Astrocyte (in vitro differentiated cells and primary cell): ENCODE measurements at regions not wholly inside any gene's neighbourhood (a gene's known extent, or its start where the extent isn't known, plus 50 kb on each side); places are given as distances from the start of the nearest gene placed in this dataset.

Source experiments
- DNase-seq: peaks from one replicate; pipeline ENCODE4 v3.0.0-alpha.2; 2010; ENCODE audit warnings: low read depth
- FAIRE-seq: peaks from 2 replicates; lab custom pipeline; 2011; peaks lifted over from hg19 to GRCh38; lab: Jason Lieb, UNC
- H2AFZ ChIP-seq: 2 replicates; pipeline ENCODE4 v1.6.0; 2012; ENCODE audit warnings: low read depth, low read length, inconsistent platforms
- H3K27ac ChIP-seq: 2 replicates; pipeline ENCODE4 v1.5.1; 2011; ENCODE audit warnings: low read depth, low read length, inconsistent platforms
- H3K27me3 ChIP-seq: 2 replicates; pipeline ENCODE4 v1.6.0; 2011; ENCODE audit warnings: low read length, inconsistent platforms; ENCODE audit not compliant: insufficient read depth
- H3K36me3 ChIP-seq: 2 replicates; pipeline ENCODE4 v1.5.1; 2011; ENCODE audit warnings: low read length, inconsistent platforms; ENCODE audit not compliant: insufficient read depth
- H3K4me1 ChIP-seq: 2 replicates; pipeline ENCODE4 v1.5.1; 2011; ENCODE audit warnings: low read length, inconsistent platforms; ENCODE audit not compliant: insufficient read depth
- H3K4me2 ChIP-seq: 2 replicates; pipeline ENCODE4 v1.6.0; 2012; ENCODE audit warnings: low read length, inconsistent platforms
- H3K4me3 ChIP-seq: 2 replicates; pipeline ENCODE4 v1.5.1; 2011; ENCODE audit warnings: low read depth, mild to moderate bottlenecking, low read length, inconsistent platforms; ENCODE audit not compliant: insufficient read depth
- H3K79me2 ChIP-seq: 2 replicates; pipeline ENCODE4 v1.6.0; 2012; ENCODE audit warnings: mild to moderate bottlenecking, low read length, inconsistent platforms; ENCODE audit not compliant: insufficient read depth
- H3K9ac ChIP-seq: 2 replicates; pipeline ENCODE4 v1.6.0; 2012; ENCODE audit warnings: mild to moderate bottlenecking, low read length, inconsistent platforms
- H3K9me3 ChIP-seq: 2 replicates; pipeline ENCODE4 v1.5.1; 2012; ENCODE audit warnings: low read depth, mild to moderate bottlenecking, low read length, inconsistent platforms; ENCODE audit not compliant: insufficient read depth
- H4K20me1 ChIP-seq: 2 replicates; pipeline ENCODE4 v1.6.0; 2012; ENCODE audit warnings: low read length, inconsistent platforms; ENCODE audit not compliant: insufficient read depth
- H3K27ac Mint-ChIP-seq: one replicate; pipeline ENCODE4 v1.8.0; 2021; ENCODE audit warnings: mild to moderate bottlenecking, mixed read lengths; ENCODE audit not compliant: unreplicated experiment
- H3K27me3 Mint-ChIP-seq: one replicate; pipeline ENCODE4 v1.8.0; 2021; ENCODE audit warnings: low read depth, mixed read lengths; ENCODE audit not compliant: unreplicated experiment
- H3K36me3 Mint-ChIP-seq: one replicate; pipeline ENCODE4 v1.8.0; 2021; ENCODE audit warnings: low read depth, mixed read lengths; ENCODE audit not compliant: unreplicated experiment
- H3K4me1 Mint-ChIP-seq: one replicate; pipeline ENCODE4 v1.8.0; 2021; ENCODE audit warnings: low read depth, mixed read lengths; ENCODE audit not compliant: unreplicated experiment
- H3K4me3 Mint-ChIP-seq: one replicate; pipeline ENCODE4 v1.8.0; 2021; ENCODE audit warnings: mild to moderate bottlenecking, moderate library complexity, mixed read lengths; ENCODE audit not compliant: unreplicated experiment
- H3K9me3 Mint-ChIP-seq: one replicate; pipeline ENCODE4 v1.8.0; 2021; ENCODE audit warnings: mild to moderate bottlenecking, mixed read lengths; ENCODE audit not compliant: unreplicated experiment
- EZH2 ChIP-seq: IDR thresholded peaks from 2 replicates; pipeline ENCODE4 v1.6.1; 2012; ENCODE audit warnings: mild to moderate bottlenecking, low read length, inconsistent platforms; ENCODE audit not compliant: insufficient read depth
- TF ChIP-seq, protein P1 (sequence below): IDR thresholded peaks from 2 replicates; pipeline ENCODE4 v1.5.1; 2011; ENCODE audit warnings: low read depth, mild to moderate bottlenecking, inconsistent platforms, low read length, moderate library complexity; ENCODE audit not compliant: insufficient read depth

DNA sequence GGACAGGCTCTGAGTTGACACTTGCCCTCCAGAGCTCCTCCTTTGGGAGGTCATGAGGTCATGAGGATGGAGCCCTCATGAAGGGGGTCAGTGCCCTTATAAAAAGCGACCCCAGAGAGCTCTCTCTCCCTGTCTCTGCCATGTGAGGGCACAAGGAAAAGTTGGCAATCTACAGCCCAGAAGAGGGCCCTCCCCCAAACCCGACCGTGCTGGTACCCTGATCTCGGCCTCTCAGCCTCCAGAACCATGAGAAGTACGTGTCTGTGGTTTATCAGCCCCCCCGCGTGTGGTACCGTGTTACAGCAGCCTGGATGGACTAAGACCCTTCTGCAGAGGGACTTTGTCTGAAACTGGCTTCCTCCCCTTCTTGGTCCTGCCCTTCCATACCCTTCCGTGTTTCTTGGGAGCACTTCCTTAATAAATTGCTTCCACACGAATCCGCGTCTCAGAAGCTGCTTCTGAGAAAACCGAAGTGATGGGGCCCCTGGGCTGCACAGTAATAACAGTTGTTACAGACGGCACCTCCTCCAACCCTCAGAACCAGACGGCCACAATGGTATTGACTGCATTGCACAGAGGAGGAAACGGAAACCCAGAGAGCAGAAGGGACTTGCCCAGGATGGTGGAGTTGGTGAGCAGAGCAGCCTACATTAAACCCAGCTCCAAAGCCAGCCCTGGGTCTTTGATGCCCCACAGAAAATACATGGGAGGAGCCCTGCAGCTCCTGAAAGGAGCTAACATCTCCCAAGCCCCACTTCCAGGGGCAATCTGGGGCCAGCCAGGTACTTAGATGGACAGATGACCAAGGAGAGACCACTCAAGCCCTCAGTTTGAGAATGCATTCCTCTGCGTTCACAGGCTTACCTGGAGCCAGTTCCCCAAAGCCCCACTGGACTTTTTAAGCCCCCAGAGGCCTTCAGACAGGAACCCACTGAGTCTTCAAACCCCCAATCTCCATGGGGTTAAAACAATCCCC, 242.7 kb downstream of the BCOR start:
- Mint-ChIP-seq H3K27me3 (no peaks in the 10 kb centered on the region), H3K4me1 (peaks cover 15% of the 10 kb centered on the region), H3K9me3 (no peaks in the 10 kb centered on the region), H3K27ac (peak overlapping the region; percentile 30), H3K4me3 (no peak overlapping the region), H3K36me3 (no peaks in the 10 kb centered on the region)
- DNase-seq, result no peak
- no peak overlapping the region for H2AFZ ChIP-seq
- H4K20me1 ChIP-seq, result no peaks in the 10 kb centered on the region
- H3K4me3 ChIP-seq, result no peak overlapping the region
- H3K27ac ChIP-seq, result no peak overlapping the region
- H3K27me3 ChIP-seq, result no peaks in the 10 kb centered on the region
- H3K79me2 ChIP-seq, result no peaks in the 10 kb centered on the region
- no peaks in the 10 kb centered on the region for H3K36me3 ChIP-seq
- no peaks in the 10 kb centered on the region for H3K9me3 ChIP-seq
- FAIRE-seq, result no peak
- TF ChIP-seq, protein P1, sequence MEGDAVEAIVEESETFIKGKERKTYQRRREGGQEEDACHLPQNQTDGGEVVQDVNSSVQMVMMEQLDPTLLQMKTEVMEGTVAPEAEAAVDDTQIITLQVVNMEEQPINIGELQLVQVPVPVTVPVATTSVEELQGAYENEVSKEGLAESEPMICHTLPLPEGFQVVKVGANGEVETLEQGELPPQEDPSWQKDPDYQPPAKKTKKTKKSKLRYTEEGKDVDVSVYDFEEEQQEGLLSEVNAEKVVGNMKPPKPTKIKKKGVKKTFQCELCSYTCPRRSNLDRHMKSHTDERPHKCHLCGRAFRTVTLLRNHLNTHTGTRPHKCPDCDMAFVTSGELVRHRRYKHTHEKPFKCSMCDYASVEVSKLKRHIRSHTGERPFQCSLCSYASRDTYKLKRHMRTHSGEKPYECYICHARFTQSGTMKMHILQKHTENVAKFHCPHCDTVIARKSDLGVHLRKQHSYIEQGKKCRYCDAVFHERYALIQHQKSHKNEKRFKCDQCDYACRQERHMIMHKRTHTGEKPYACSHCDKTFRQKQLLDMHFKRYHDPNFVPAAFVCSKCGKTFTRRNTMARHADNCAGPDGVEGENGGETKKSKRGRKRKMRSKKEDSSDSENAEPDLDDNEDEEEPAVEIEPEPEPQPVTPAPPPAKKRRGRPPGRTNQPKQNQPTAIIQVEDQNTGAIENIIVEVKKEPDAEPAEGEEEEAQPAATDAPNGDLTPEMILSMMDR, result no peak
- no peak for TF ChIP-seq EZH2
- no peak overlapping the region for H3K9ac ChIP-seq
- H3K4me1 ChIP-seq, result peaks cover 14% of the 10 kb centered on the region
- peak overlapping the region; percentile 64 for H3K4me2 ChIP-seq

DNA sequence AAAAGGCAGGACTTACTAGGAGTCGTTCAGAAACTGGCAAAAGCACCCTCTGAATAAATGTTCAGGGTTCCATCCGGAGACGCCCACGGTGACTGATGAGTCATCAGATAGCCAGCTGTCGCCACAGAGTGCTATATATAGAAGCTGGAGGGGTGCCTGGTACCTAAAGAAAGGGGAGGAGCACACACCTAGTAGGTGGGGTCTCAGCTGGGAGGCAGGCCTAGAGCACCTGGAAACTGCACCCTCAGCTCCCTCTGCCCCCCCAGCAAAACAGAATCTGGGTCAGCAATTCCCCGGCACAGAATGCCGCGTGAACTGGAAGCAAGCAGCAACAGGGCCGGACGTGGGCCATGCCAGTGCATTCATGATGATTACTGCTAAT, 242.0 kb downstream of the BCOR start:
- no peaks in the 10 kb centered on the region for H3K9me3 Mint-ChIP-seq
- no peak overlapping the region for H3K27ac ChIP-seq
- H3K27ac Mint-ChIP-seq, result no peak overlapping the region
- no peaks in the 10 kb centered on the region for H3K36me3 ChIP-seq
- FAIRE-seq (peak; percentile 65), DNase-seq (peak; percentile 19)
- no peaks in the 10 kb centered on the region for H3K27me3 ChIP-seq
- peaks cover 21% of the 10 kb centered on the region for H3K4me1 ChIP-seq
- H3K79me2 ChIP-seq, result no peaks in the 10 kb centered on the region
- no peaks in the 10 kb centered on the region for H3K36me3 Mint-ChIP-seq
- H3K4me2 ChIP-seq, result peak overlapping the region; percentile 64
- H3K4me3 ChIP-seq, result no peak overlapping the region
- no peak overlapping the region for H2AFZ ChIP-seq
- H4K20me1 ChIP-seq, result no peaks in the 10 kb centered on the region
- H3K9me3 ChIP-seq, result no peaks in the 10 kb centered on the region
- TF ChIP-seq EZH2, result no peak
- TF ChIP-seq, protein P1, result no peak
- H3K4me3 Mint-ChIP-seq, result no peak overlapping the region
- peaks cover 18% of the 10 kb centered on the region for H3K4me1 Mint-ChIP-seq
- no peaks in the 10 kb centered on the region for H3K27me3 Mint-ChIP-seq
- H3K9ac ChIP-seq, result no peak overlapping the region

DNA sequence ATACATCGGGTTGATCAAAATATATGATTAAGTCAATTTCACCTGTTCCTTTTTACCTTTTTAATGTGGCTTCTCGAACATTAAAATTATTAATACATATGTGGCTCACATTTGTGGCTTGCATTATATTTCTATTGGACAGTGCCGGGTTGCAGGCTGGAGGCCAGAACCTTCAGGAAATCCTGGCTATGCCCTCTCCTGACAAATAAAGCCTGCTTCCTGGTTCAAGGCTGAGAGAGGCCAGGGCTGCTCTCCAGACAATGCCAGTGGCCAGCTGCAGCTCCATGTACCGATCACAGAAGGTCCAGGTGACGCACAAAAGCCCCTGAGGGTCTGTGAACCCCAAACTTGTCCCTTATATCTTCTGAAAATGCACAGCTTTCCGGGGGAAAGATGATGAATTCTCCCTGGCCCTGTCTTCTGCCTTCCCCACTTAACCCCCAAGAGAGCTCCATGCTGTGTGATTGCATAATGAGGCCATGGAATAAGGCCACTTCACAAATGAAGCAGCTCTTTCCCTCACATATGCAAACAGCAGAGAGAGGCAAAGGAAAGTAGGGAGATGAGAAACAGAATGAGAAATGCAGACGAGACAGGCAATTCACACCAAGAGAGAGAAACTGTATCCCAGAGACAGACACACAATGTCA, 241.2 kb downstream of the BCOR start:
- Histone ChIP-seq H3K9me3 (no peaks in the 10 kb centered on the region), H3K27ac (no peak overlapping the region), H3K9ac (no peak overlapping the region), H4K20me1 (no peaks in the 10 kb centered on the region), H3K4me1 (peaks cover 24% of the 10 kb centered on the region), H3K4me2 (no peak overlapping the region), H3K27me3 (no peaks in the 10 kb centered on the region), H3K36me3 (no peaks in the 10 kb centered on the region), H3K4me3 (no peak overlapping the region), H3K79me2 (no peaks in the 10 kb centered on the region), H2AFZ (no peak overlapping the region)
- H3K27me3 Mint-ChIP-seq, result no peaks in the 10 kb centered on the region
- TF ChIP-seq, protein P1, result no peak
- TF ChIP-seq EZH2, result no peak
- no peak overlapping the region for H3K4me3 Mint-ChIP-seq
- FAIRE-seq (peak; percentile 34), DNase-seq (no peak)
- peak overlapping the region; percentile 41 for H3K27ac Mint-ChIP-seq
- H3K4me1 Mint-ChIP-seq, result peaks cover 18% of the 10 kb centered on the region
- H3K36me3 Mint-ChIP-seq, result no peaks in the 10 kb centered on the region
- no peaks in the 10 kb centered on the region for H3K9me3 Mint-ChIP-seq
